ENCODE measurements at regions not wholly inside any gene's neighbourhood (a gene's known extent, or its start where the extent isn't known, plus 50 kb on each side); places are given as distances from the start of the nearest gene placed in this dataset.

DNA sequence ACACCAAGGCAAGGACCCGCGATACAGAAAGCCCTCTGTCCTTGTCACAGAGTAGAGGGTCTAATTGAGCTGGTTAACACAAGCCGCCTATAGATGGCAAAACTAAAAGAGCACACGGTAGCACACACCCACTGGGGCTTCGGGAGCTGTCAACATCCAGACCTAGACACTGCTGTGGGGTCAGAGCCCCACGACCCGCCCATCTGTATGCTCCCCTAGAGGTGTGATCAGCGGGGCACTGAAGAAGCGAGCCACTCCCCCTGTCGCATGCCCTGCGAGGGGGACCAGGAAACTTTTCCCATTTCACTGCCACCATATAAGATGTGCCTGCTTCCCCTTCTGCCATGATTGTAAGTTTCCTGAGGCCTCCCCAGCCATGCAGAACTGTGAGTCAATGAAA, 1255.8 kb upstream of the CDH8 start:
- no peak for DNase-seq

DNA sequence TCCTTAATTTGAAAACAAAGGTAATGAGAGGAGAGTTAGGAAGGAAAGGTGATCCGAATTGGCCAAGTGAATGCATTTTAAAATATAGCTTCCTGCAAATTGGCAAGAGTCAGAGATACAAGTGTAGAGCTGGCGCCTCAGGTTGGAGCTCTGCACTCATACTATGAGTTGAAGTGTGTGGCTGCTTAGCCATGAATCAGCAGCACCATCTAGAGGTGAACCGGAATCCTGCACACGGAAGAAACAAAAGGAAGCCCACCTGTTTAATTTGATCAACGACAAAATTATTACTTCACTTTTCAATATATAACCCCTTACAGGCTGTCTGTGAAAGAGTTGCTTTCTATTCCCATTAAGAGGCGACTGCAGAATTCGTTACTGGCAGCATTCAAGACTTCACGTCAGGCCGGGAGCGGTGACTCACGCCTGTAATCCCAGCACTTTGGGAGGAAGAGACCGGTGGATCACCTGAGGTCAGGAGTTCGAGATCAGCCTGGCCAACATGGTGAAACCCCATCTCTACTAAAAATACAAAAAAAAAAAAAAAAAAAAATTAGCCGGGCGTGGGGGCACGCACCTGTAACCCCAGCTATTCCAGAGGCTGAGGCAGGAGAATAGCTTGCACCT, 1253.7 kb upstream of the CDH8 start:
- DNase-seq = peak; percentile 75

DNA sequence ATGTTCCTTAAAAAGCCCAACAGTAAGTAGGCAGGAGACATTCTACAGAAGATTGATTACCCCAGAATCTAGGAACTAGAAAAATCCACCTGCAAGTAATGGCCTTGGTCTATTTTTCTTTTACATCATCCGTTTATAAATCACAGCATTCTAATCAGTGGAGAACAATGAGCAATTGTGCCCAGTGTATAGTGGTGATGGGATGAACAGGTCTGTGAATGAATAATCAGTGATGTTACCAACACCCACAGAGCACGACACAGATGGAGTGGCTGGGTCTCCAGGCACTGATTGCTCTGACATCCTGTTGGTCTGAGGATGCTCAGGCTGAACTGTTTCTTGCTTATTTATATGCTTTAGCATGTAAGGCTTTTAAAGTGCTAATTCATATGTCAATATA, 1251.2 kb upstream of the CDH8 start:
- no peak for DNase-seq

DNA sequence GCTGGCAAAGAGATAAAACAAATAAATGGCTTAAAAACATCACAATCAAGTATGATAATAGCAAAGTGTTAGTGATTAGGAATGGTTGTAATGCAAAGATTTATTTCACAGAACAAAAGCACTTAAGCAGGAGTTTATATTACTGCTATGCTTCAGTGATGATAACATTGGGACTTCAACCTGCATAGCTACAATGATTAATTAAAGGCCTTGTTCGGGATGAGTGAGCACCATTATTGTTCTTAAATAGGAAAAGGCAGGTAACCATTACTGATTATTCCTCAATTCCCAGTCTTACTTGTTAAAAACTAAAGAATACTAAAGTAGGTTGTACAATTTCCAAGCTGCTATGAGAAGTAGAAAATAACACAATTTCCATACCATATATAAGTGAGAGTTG, 1247.5 kb upstream of the CDH8 start:
- DNase-seq = no peak

DNA sequence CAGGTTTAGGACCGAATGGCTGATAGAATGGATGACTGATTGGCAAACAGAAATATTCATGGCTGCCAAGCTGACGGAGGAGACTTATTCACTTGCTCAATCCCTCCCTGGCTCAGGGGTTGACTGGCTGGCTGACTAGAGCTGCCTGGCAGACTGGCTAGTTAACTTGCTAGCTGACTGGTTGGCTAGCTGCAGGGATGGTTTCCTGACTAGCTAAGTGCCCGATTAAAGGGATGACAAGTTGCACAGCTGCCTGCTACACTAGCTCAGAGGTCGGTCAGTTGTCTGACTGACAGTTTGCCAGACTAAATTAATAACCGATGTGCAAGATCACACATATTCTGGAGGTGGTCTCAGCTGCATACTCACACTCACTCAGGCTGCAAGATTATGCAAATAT, 1208.4 kb upstream of the CDH8 start:
- peak; percentile 38 for DNase-seq

DNA sequence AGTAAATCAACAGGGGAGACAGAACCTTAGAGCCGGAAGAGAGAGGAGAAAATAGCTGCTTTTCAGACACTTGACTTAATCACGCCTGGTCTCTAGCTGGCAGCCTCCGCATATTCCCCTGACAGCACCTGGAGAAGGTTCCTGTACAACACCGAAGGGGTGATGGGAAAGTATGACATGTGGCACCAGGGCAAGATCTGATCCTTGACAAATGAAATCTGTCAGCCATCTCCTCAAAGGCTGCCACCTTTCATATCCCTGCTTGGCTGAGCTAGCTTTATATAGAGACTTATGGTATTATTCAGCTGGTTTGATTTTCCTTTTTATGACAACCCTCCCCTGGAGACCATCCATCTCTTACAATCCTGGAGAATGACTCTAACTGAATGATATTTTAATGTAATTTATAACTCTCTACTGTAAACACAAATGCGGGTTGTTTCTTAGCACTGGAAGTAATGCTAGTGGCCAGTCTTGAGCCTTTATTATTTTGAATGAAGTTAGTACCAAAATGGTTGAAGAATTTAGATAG, 1205.3 kb upstream of the CDH8 start:
- peak; percentile 60 for DNase-seq

DNA sequence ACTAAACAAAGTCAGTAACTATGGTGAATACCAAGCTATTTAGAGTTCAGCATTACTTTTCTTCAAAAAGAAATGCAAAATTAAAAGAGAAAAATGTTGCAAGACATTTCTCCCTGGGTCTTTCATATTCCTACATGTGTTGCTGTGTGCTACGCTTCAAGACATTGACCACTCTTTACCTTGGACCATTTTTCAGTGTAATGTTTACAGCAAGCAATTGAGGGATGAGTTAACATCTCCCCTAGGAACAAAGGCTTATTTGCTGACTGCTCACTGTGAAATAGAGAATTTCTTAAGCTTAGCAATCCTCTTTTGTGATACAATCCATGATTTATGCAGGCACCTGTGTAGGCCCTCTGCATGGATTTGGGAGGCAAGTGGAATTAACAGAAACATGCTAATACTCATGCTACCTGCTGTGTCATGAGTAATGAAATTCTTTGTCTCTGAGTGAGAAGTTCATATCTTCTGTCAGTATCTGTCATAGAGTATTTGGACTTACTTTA, 1202.9 kb upstream of the CDH8 start:
- no peak for DNase-seq

DNA sequence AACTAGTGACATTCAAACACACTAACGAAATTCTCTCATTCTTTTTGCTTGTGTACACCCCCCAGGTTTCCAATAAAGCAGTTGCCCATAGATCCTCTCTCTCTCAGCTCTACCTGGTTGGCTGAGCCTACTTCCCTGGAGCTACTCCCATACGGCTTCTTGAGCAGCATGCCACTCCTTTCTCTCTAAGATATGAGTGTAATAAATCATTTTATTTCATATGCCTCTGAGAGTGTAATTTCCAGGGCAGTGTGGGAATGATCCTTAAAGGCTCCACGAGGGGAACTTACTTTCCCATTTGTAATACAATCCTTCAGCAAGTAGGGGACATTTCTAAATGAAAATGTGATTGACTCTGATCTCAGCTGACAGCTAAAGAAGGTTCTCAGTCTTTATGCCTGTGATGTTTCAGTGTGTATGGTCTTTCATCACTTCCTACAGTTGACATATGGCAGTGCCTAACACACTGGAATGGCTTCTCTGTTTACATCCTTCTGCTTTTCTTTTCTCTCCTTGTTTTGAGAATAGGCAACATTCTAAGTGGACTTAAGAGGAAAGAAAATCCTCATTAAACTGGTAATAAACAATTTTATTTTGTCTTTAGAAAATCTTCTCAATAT, 1194.3 kb upstream of the CDH8 start:
- no peak for DNase-seq

DNA sequence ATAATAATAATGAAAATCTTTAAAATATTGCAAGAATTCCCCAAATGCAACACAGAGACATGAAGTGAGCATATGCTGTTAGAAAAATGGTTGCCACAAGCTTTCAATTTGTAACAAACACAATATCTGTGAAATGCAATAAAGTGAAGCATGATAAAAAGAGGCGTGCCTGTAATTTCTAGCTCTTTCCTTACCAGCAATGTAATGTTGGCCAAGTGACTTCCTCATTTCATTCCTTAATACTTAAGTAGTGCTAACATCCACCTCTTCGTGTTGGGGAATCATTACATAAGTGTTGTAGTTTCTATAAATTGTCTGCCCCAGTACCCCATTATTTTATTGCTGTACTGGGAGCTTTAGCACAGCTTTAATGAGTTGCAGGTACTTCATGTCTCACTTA, 1192.0 kb upstream of the CDH8 start:
- no peak for DNase-seq

DNA sequence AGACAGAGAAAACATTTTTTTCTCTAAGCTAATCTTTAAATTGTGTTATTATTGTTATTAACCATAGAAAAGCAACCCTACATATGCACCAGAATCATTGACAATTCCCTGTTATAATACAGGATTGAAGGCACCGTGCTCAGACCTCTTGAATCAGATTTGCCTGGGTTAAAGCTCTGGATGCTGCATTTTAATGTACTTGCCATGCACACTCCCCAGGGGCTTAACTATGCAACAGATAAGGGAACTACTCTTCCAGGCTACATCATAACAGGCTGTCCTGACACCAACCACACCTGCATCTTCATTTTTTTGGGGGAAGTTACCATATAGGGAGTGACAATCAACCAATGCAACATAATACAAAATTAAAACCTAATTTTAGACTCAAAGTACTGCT, 1187.6 kb upstream of the CDH8 start:
- no peak for DNase-seq

DNA sequence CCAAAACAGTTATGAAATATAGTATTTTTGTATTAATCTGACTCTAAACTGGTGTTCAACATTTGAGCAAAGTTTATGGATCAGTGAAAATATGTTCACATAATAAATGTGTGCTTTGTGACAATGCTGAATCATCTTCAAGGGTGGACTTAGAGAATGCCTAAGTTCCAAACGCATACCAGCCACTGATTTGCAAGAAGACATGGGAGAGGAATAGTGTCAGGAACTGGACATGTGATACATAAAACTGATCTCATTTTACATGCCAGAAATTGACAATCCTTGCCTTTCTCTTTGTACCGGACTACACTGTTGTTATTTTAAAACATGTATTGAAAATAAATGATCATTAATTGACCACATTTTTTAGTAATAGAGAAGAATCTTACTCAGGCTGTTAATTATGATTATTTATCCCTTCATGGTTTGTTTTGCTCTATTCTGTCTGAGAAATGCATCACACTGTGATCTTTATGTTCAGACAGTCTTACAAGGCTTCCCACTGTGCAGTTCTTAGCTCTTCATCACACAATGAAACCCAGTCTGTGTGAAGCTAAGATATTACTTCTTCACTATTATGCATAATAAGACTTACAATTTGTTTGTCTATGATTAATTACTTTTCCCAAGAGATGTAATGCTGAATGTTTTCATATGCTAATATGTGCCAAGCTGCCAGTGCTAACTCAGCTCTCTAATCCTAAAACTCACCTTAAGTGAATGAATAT, 1180.6 kb upstream of the CDH8 start:
- DNase-seq = no peak

DNA sequence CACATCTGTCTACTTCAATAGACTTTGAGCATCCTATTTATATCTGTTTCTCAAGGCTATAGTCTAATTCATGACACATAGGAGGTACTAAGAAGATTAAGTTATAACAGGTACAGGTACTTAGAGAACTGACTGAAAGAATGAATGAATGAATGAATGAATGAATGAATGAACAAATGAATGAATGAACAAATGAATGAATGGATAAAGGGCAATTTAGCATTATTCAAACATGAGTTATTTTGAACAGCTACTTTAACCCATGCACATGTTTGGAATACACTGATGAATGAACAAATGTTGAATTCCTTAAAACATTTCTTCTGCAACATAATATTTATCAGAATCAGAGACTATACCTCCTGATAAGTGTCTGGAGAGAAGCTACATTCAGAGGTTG, 1165.6 kb upstream of the CDH8 start:
- DNase-seq = no peak

DNA sequence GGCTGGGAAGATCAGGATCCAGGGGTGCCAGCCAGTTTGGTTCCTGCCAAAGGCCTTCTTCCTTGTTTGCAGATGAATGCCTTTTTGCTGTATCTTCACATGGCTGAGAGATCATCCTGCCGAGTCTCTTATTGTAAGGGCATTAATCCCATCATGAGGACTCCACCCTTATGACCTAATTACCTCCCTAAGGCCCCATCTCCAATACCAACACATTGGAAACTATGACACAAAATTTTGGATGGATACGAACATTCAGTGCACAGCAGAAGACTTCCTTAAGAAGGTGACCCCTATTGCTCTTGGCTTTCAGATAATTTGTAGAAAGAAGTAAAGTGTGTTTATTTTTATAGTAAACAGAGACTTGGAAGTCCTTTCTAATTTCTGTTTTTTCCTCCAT, 1164.7 kb upstream of the CDH8 start:
- DNase-seq = no peak

DNA sequence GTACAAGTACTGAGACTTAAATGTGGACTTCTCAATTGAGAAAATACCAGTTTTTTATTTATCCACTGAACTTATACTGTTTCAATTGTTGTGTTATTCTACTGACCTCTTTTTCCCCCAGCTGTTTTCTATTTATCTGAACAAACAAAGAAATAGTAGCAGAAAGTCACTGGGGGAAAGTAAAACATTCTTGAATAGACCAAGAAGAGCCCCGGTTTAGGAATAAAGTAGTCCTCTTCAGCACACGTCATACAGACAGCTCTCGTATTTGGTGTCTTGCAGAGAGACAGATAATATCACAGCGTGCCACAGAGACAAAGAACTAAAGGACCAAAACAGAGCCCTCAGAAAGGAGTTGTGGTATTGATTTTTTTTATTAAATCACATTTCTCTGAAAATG, 1159.1 kb upstream of the CDH8 start:
- DNase-seq = no peak

DNA sequence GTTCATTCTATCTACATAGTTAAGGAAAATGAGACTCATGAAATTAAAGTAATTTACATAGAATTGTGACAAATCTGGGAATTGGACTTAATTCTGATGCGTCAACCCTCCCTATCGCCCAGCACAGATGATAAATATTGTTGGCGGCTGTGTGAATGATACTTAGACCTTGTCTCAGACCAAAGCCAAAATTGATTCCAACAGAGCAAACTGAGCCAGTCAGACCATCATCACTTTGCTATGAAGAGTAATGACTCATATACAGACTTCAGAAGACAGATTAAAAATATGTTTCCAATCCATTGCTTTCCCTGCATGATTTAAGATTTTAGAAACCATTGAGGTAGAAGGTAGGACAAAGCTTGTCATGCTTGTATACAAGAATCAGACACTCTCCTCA, 1156.7 kb upstream of the CDH8 start:
- no peak for DNase-seq

DNA sequence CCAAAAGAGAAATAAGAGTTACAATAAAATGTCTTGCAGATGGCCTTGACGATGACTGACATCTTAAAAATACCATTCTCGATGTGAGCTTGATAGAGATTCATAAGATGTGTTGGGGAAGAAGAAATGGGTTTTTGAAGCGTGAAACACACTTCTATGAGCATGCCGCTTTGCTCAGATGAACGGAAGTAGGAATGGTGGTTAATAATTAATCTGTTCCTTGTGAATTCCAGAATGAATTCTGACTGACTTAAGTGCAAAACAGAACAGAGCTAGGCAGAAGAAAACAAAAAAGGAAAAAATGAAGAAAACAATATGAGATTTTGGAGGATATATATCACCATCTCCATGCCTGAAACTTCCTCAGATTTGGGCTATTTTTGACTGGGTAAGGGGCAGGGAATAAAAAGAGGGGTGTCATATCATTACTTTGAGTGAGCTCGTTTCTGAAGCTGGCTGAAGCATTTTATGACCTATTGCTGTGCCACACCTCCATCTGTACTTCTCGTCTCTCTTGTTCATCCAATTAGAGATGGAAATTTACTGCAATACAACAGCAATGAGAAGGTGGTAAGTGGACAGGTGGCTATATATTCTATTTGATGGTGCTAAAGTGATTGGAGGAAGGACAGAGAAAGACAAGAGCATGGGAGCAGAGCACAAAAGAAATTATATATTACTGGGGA, 1152.0 kb upstream of the CDH8 start:
- DNase-seq = peak; percentile 32

DNA sequence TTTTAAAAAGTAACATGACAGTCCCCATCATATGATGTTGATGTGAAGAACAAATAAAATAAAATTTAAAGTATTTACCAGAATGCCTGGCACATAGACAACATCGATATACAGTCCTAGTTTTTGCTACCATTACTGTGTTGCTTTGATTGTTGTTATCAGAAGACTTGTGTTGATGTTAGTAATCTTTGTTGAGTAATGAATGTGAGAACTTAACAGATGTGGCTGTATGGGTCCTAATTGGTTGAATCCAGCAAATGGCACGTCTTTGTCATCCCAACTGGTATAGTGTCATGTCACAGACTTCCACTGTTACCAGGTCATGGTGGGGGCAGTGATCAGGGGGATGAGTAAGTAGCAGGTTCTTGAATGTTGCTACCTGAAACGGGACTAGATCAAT, 1151.4 kb upstream of the CDH8 start:
- peak; percentile 12 for DNase-seq

DNA sequence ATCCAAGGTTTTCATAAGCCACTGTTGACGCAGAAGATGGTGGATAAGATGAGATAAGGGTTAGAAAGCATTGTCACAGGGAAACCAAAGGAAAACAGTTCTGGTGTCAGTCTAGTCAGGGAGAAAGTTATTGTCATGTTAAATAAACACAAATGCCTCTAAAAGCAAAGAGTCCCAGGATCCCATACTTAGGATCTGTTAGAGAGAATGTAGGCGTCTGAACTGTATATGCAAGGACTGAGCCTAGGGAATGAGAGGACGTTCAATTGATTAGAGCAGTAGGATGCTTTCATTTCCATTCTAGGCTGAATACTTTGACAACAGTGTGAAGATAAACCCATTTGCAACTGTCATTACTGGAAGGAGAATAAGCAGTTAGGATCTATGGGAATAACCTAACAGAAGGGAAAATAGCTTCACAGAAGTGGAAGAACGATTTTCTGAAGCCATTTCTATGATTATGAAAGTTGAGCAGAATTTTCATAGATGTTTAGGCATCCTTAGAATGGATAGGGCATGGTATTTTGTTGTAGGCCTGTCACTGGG, 1149.1 kb upstream of the CDH8 start:
- no peak for DNase-seq

DNA sequence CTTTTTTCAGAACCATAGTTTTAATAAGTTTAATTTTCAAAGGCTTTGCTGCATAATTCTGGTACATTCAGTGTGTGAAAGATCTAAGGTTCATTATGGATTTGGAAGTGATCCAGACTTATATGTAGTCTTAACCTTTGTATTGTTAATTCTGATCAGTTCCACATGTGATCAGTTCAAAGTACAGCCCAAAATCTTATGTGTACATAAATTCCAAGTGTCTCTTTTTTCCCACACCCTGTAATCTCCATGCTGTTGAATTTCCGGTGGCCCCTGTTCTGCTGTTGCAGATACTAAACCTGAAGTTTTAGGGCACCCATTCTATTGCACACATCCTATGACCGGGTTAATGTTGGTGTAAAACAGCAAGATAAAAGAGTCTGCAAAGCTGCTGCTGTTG, 1147.5 kb upstream of the CDH8 start:
- DNase-seq = no peak

DNA sequence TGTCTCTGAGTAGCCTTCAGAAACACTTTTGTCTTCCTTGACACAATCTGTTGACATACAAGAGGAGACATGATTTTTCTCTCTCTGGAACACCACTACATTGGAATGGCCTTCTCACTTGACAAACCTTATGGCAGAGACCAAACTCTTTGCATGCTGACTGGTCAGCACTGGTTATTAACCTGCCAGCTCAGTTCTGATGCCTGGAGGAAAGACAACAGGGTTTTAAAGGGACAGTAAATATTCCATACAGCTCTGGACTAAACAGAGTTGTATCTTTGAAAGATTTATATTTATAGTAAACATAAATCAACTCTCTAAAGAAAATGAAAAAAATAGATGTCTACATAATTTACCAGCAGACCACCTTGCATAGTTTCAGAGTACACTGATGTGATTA, 1139.1 kb upstream of the CDH8 start:
- no peak for DNase-seq

DNA sequence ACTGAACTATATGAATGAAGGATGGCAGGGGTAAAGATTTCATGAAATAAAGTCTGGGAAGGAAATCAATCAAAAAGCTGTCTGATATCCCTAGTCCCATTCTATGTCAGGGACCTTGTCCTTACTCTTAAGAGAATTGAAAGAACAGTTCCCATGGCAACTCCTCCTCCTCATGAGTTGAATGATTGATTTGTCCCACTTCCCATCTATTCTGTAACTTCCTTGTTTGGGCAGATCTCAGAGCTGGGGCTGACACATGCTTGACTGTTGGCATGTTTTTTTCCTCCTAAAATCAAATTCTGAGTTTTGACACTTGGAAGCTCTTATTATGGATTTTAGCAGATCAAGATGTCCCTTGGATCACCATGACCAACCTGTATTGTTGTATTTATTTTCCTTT, 1138.6 kb upstream of the CDH8 start:
- DNase-seq = no peak

DNA sequence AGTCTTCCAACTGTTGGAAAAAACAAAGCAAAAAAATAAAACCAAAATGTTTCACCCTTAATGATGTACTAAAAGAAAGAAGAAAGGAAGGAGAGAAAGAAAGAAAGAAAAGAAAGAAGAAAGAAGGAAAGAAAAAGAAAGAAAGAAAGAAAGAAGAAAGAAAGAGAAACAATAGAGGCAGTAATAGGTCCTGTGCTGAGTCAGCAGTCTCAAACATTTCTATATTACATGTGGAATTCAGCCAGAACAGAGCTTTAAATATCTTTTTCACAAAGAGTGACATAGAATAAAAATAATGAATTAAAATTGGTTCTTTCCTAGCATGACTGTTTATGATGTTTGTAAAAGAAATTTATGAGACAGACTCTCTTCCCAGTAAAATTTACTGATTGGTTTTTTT, 1135.3 kb upstream of the CDH8 start:
- no peak for DNase-seq

DNA sequence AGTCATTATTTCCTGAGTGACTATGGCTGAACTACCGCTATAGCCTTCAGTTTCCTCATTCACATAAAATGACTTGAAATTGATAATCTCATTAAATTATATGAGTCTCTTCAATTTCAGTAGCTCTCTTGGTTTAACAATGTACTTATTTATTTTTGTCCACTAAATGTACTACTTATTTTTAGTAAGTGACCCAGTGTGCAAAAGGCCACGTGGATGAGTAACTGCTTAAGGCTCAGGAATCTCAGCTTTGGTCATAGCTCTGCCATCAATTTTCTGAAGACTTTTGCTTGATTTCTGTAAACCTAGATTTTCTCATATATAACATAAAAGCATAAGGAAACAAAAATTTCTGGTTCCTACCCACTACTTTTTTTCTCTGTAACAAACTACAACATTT, 1132.9 kb upstream of the CDH8 start:
- no peak for DNase-seq
